GM12891 (cell line): ENCODE measurements at regions not wholly inside any gene's neighbourhood (a gene's known extent, or its start where the extent isn't known, plus 50 kb on each side); places are given as distances from the start of the nearest gene placed in this dataset.

Source experiments
- PAX5 ChIP-seq: IDR thresholded peaks from 2 replicates; pipeline ENCODE4 v1.6.1; 2011; ENCODE audit warnings: low read length, moderate library complexity, mild to moderate bottlenecking; ENCODE audit not compliant: insufficient read depth, severe bottlenecking
- POLR2A ChIP-seq: IDR thresholded peaks from 2 replicates; pipeline ENCODE4 v1.6.1; 2011; ENCODE audit warnings: low read depth, low read length, control low read depth
- POLR2AphosphoS5 ChIP-seq: IDR thresholded peaks from 2 replicates; pipeline ENCODE4 v1.6.1; 2011; ENCODE audit warnings: low read depth, low read length, control low read depth
- POU2F2 ChIP-seq: IDR thresholded peaks from 2 replicates; pipeline ENCODE4 v1.6.1; 2011; ENCODE audit warnings: low read depth, mild to moderate bottlenecking, control low read depth, low read length, moderate library complexity

DNA sequence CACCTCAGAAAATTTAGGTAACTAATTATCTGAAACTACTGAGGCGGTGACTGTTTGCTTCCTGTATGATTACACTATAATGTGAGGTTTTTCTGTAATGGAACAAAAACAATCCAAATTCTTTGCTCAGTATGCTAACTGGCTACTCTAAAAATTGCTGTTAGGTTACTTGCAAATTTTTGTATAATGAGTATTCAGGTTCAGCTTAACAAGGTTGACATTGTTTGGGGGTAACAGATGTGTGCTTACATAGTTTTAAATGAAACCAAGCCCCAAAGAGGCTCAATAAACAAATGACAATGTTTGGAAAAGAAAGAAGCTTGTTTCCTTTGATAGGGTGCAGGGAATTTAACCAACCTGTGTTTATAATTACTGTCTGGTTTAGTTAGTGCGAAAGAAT is 414.5 kb upstream of the MDFIC2 start:
- no peak for TF ChIP-seq POLR2A
- no peak for TF ChIP-seq PAX5
- TF ChIP-seq POLR2AphosphoS5, result no peak
- no peak for TF ChIP-seq POU2F2
